Stimulated activated CD8-positive, alpha-beta memory T cell treated with anti-CD3 and anti-CD28 coated beads, Interleukin-12 subunit alpha, Interleukin-12 subunit beta, amount 100 ng/mL, for 24 hours (primary cell): ENCODE measurements at regions not wholly inside any gene's neighbourhood (a gene's known extent, or its start where the extent isn't known, plus 50 kb on each side); places are given as distances from the start of the nearest gene placed in this dataset.

ENCODE experiments used
- DNase-seq: peaks from one replicate; pipeline ENCODE4 v3.0.0-alpha.2; 2020; ENCODE audit errors: extremely low read depth

GRCh38 chr14:101325319-101325718 lies 236.0 kb upstream of the DIO3 start:
- DNase-seq: no peak

GRCh38 chr14:101328412-101329028 lies 232.8 kb upstream of the DIO3 start:
- no peak for DNase-seq

- no peak for DNase-seq
Measured at GRCh38 chr14:101330416-101331140, 230.7 kb upstream of the DIO3 start.

GRCh38 chr14:101331141-101331525 lies 230.2 kb upstream of the DIO3 start:
- no peak for DNase-seq

- no peak for DNase-seq
Measured at GRCh38 chr14:101331661-101332169, 229.6 kb upstream of the DIO3 start.

GRCh38 chr14:101332281-101332680 lies 229.0 kb upstream of the DIO3 start:
- DNase-seq: no peak

- DNase-seq: no peak
Measured at GRCh38 chr14:101333335-101334280, 227.7 kb upstream of the DIO3 start.

- no peak for DNase-seq
Measured at GRCh38 chr14:101334656-101335055, 226.6 kb upstream of the DIO3 start.

- no peak for DNase-seq
Measured at GRCh38 chr14:101335061-101335661, 226.1 kb upstream of the DIO3 start.

GRCh38 chr14:101336183-101336582 lies 225.1 kb upstream of the DIO3 start:
- no peak for DNase-seq

- DNase-seq: no peak
Measured at GRCh38 chr14:101337053-101337452, 224.2 kb upstream of the DIO3 start.

- no peak for DNase-seq
Measured at GRCh38 chr14:101340556-101340955, 220.7 kb upstream of the DIO3 start.

GRCh38 chr14:101347893-101348777 lies 213.2 kb upstream of the DIO3 start:
- DNase-seq: no peak

GRCh38 chr14:101349108-101349507 lies 212.2 kb upstream of the DIO3 start:
- no peak for DNase-seq

- no peak for DNase-seq
Measured at GRCh38 chr14:101350021-101350420, 211.3 kb upstream of the DIO3 start.

GRCh38 chr14:101350691-101351090 lies 210.6 kb upstream of the DIO3 start:
- DNase-seq: no peak

- no peak for DNase-seq
Measured at GRCh38 chr14:101351146-101351545, 210.1 kb upstream of the DIO3 start.

GRCh38 chr14:101351769-101352168 lies 209.5 kb upstream of the DIO3 start:
- DNase-seq: no peak

GRCh38 chr14:101352567-101352966 lies 208.7 kb upstream of the DIO3 start:
- DNase-seq: no peak

- no peak for DNase-seq
Measured at GRCh38 chr14:101353422-101353821, 207.9 kb upstream of the DIO3 start.

- DNase-seq: no peak
Measured at GRCh38 chr14:101354726-101355125, 206.6 kb upstream of the DIO3 start.
